Activated CD4-positive, alpha-beta T cell treated with anti-CD3 and anti-CD28 coated beads, Interleukin-10, Interleukin-2, amounts not matched to agents 100 ng/mL and 50 ng/mL, durations not matched to agents 16 hours and 8 hours (primary cell): ENCODE measurements at regions not wholly inside any gene's neighbourhood (a gene's known extent, or its start where the extent isn't known, plus 50 kb on each side); places are given as distances from the start of the nearest gene placed in this dataset.

Experiments used
- DNase-seq: peaks from one replicate; pipeline ENCODE4 v3.0.0-alpha.2; 2020

DNA sequence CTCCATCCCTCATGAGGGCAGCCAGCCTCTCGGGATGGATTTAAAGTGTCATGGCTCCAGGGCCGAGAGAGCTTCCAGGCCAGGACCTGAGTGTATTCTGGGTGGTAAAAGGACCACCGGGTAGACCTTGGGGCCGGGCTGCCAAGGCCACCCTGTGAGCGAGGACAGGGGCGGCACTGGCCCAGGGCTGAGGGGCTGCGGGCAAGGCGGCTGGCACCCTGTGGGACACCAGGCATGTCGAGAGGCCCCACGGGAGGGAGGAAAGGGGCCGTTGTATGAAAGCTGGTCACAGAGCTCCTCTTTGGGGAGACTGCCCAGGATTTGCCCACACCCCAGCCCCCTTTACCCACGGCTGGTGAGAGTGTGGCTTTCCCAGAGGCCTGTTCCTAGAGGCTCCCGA, 92.3 kb upstream of the RTL6 start:
- no peak for DNase-seq

- no peak for DNase-seq
Measured at GRCh38 chr22:44589831-44590230, 91.8 kb upstream of the RTL6 start.

GRCh38 chr22:44588348-44588747, 90.3 kb upstream of the RTL6 start:
- DNase-seq = no peak

GRCh38 chr22:44587737-44588310, 89.8 kb upstream of the RTL6 start:
- no peak for DNase-seq

- no peak for DNase-seq
Measured at GRCh38 chr22:44586999-44587736, 89.1 kb upstream of the RTL6 start.

DNA sequence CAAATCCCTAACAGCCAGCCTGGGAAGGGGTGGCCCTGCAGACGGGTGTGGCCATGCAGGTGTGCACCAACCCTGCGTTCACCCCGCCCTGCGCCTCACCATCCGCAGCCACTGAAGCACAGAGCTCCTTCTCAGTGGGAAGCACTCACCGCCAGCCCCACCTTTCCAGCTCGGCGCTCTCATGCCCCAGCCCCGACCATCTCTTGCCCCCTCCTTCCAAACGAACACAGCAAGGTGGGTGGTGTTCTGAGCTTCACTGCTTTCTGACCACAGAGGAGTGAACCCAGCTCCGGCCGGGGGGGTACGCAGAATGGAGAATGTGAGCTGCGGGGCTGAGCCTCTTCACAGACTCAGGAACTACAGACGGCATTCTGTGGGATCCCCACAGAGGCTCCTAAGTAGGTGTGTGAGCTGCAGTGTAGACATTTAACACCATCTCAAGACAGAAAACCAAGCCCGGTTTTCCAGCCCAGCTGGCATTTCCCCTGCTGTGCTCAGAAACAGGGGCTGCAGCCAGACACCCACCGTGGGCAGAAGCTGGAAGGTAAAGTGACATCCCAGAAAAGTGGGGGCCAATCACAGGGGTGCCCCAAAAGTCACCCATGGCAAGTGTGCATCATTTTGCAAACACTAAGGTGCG, 88.4 kb upstream of the RTL6 start:
- DNase-seq = no peak

DNA sequence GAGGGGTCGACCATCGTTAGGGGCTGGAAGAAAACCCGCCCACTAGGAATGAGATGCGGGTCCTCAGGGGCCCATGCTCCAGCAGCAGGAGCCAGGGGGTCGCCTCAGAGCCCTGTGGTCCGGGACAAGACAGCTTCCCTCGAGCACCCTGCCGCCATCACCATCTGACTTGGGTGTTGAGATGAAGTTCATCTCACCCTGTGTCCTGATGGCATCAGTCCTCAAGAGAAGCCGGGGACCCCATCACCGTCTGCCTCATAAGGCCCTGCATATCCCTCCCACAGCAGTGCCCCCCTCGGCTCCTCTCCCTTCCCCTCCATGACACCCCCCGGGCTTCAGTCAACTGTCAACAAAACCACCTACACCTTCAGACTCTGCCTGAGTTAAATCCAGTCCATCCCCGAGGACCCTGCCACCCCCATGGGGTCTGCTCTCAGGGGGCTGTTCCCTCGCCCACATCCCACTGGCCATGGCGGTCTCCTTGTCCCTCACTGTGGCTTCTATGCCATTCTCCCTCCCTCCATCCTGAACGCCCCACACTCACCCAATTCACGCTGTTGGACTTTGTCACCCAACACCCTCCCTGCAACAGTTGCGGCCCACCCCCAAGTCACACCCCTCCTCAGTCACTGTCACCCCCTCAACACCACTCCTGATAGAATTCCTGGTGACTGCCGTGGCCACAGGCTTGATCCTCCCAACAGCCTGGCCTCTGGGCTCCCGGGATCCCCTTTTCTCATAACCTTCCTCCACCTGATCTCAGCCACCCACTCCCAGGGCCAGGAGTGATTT, 87.7 kb upstream of the RTL6 start:
- no peak for DNase-seq

- DNase-seq = no peak
Measured at GRCh38 chr22:44584256-44584902, 86.3 kb upstream of the RTL6 start.

DNA sequence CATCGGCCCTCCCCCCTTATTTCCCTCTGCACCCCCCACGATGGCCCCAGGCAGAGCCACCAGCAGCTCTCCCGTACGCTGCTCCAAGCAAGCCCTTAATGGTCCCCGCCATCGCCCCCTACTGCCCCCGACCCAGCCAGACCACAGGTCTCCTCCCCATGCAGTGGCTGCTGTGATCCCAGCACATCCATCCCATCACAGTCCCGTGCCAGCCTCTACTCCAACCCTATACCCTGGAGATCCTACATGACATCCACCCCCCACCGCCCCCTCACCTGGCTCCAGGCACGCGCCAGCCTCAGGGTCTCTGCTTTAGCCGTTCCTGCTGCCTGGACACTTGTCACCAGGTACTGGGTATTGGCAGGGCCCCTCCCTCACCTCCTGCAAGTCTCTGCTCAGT, 85.8 kb upstream of the RTL6 start:
- no peak for DNase-seq

DNA sequence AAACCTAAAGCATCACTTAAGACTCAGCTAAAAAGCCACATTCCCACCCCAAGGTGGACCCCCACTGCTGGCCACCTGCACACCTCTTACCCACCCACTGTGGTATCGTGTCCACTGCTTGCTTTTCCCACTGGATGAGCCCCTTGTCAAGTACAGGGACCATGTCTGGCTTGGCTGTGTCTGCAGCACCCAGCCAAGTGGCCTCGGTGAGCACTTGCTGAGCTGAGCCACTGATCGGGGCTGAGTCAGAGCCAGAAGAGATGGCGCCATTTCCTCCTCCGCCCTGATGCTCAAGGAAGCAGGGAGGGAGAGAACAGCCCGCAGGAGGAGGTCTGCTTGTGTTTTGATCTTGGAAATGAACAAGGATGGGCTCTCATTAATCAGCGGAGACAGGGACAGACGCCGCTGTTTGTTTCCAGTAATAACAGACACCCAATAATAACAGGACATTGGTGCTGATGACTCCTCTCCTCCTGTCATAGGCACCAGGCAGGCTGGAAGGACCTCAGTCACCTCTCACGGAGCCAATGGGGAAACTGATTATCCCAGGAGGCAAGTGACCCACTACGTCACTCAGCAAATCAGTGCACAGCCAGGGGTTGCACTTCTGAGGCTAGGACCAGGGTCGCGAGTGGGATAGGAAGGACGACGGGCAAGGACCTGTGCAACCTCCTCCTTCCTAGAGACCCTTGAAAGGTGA, 85.2 kb upstream of the RTL6 start:
- DNase-seq = no peak

DNA sequence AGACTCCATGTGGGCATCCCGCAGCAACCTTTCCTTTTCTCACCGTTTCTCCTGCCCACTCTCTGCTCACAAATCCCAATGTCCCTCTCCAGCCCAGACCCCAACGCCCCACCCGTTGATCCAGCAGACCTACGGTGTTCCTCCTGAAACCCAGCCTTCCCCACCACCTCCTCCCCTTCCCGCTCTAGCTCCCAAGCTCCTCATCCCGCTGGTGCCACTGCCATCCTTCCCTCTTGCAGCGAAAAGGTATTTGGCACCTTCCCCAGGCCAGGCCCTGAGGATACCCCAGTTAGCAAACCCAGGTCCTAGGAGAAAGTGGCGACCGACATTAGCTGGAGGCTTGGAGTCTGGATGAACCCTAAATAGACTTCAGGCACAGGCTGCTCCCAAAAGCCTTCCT, 84.0 kb upstream of the RTL6 start:
- no peak for DNase-seq

GRCh38 chr22:44581096-44581435, 83.0 kb upstream of the RTL6 start:
- no peak for DNase-seq

DNA sequence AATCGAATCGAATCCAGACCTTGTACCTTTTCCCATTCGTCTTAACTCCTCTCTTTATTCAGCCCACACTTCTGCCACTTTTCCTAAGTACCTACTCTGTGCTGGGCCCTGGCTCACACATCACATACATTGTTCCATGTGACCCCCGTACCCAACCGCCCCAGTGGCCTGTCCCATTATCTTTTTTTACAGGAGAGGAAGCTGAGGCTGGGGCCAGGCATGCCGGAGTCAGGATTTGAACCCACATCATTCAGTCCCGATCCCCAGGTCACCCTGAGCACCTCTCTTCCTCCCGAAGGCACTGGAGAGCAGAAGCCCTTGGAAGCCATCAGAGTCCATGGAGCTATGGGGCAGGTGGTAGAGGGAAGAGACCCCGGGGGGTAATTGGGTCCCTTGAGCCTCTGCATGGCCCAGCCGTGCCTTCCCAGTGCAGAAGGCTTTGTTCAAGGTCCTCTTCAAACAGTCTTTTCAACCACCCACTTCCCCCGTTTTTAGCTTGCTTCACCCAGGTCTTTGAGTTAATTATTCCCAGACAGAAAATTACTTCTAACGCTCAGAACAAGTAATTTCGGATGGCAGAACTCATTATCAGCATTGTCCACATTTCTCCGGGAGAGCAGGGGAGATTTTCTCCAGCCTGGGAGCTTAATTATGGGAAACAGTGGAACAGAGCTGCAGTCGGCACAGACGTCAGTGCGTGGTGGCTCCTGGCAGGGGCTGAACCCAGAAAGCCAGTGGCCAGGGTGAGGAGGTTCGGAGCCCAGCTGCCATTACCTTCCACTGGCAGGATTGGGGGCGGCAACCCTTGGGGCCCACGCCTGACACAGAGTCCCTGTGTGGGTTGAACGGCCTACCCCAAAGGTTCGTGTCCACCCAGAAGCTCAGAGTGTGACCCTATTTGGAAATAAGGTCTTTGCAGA, 82.4 kb upstream of the RTL6 start:
- DNase-seq = no peak

GRCh38 chr22:44578516-44579230, 80.6 kb upstream of the RTL6 start:
- no peak for DNase-seq

DNA sequence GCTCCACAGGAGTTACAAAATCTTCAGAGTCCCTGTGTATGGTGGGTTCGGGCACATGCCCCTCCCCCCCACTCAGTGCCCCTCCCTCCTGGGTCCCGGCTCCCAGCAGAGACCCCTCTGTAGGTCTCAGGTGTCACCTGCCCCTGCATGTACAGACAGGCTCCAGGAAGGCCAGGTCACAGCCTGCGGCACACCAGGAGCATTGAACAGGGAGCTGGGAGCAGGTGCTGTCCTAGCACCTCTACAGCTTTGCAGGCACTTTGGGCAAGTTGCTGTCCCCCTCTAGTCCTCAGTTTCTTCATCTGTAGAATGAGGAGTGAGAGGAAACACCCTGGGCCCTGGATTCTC, 80.1 kb upstream of the RTL6 start:
- no peak for DNase-seq

GRCh38 chr22:44577391-44578109, 79.5 kb upstream of the RTL6 start:
- DNase-seq = no peak

GRCh38 chr22:44576311-44577260, 78.6 kb upstream of the RTL6 start:
- DNase-seq = no peak

GRCh38 chr22:44575381-44576268, 77.6 kb upstream of the RTL6 start:
- no peak for DNase-seq
